ENCODE measurements at regions not wholly inside any gene's neighbourhood (a gene's known extent, or its start where the extent isn't known, plus 50 kb on each side); places are given as distances from the start of the nearest gene placed in this dataset.

DNA sequence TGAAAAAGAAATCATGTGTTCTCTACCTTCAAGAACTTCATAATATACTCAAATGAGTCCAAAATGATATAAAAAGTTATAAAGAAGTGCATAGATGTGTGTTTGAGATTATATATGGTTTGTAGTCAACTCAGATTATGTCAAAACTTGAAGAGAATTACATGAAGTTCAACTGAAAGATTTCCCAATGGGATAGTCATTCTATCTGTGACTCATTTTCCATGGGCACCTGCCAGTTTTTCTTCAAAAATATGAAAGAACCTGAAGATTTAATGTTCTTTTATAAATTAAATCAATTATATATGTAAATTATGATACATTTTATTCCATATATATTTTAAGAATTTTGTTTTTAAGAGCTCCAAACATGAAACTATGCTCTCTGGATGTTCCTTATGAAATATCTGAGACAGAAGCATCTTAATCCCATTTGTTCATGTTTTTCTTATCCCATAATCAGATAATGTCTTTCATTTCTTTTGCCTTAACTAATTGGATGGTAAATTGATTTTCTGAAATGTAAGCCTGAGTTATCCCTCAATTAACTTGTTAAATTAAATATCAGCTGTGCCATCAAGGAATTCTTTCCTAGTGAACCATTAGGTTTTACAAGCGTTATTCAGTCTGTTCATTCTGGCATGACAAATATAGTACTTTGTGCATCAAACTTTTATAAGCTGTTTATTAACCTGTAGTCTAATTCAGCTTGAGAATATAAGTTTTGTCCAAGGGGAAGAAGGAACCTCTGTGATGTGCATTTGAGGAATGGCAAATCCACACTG, 387.1 kb downstream of the IPMK start:
- no peak for TF ChIP-seq ZNF207 (IDR thresholded peaks at IDR 0.05; ENCODE audit: borderline replicate concordance)
- no peak for TF ChIP-seq EZH2 (IDR thresholded peaks at IDR 0.05; ENCODE audit: borderline replicate concordance, control insufficient read depth, low read depth, low read length)
- TF ChIP-seq FOXK2 (IDR thresholded peaks at IDR 0.05) = no peak
- TF ChIP-seq BRCA1 (IDR thresholded peaks at IDR 0.05; ENCODE audit: low read depth, low read length) = no peak
- TF ChIP-seq, protein P1, sequence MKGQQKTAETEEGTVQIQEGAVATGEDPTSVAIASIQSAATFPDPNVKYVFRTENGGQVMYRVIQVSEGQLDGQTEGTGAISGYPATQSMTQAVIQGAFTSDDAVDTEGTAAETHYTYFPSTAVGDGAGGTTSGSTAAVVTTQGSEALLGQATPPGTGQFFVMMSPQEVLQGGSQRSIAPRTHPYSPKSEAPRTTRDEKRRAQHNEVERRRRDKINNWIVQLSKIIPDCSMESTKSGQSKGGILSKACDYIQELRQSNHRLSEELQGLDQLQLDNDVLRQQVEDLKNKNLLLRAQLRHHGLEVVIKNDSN (IDR thresholded peaks at IDR 0.05; ENCODE audit: borderline replicate concordance, extremely low read length, insufficient read depth, low read depth, low read length) = no peak
- TF ChIP-seq, protein P2, sequence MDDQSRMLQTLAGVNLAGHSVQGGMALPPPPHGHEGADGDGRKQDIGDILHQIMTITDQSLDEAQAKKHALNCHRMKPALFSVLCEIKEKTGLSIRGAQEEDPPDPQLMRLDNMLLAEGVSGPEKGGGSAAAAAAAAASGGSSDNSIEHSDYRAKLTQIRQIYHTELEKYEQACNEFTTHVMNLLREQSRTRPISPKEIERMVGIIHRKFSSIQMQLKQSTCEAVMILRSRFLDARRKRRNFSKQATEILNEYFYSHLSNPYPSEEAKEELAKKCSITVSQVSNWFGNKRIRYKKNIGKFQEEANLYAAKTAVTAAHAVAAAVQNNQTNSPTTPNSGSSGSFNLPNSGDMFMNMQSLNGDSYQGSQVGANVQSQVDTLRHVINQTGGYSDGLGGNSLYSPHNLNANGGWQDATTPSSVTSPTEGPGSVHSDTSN (IDR thresholded peaks at IDR 0.05; ENCODE audit: insufficient replicate concordance, low read depth, low read length) = no peak

Measured in GM12878 (cell line).